HG03432 (cell line): ENCODE measurements at regions not wholly inside any gene's neighbourhood (a gene's known extent, or its start where the extent isn't known, plus 50 kb on each side); places are given as distances from the start of the nearest gene placed in this dataset.
"Not testable (repeated sequence)": the region's sequence is repeated elsewhere in the genome, so short reads cannot be mapped to it uniquely, and the experiment has no call there.

Experiments used
- ATAC-seq: cut with Tn5 transposase; IDR thresholded peaks from one replicate; pipeline ENCODE4 v1.9.1; 2021; ENCODE audit warnings: mild to moderate bottlenecking, moderate library complexity; ENCODE audit not compliant: unreplicated experiment

GRCh38 chr12:131634037-131634436, 76.9 kb upstream of the SFSWAP start:
- no peak for ATAC-seq

- not testable (repeated sequence) for ATAC-seq
Measured at GRCh38 chr12:131635012-131635411, 75.9 kb upstream of the SFSWAP start.

GRCh38 chr12:131635491-131636122, 75.3 kb upstream of the SFSWAP start:
- ATAC-seq: no peak

GRCh38 chr12:131636266-131636665, 74.6 kb upstream of the SFSWAP start:
- no peak for ATAC-seq

GRCh38 chr12:131636940-131637750, 73.7 kb upstream of the SFSWAP start:
- ATAC-seq: no peak

- no peak for ATAC-seq
Measured at GRCh38 chr12:131637986-131638385, 72.9 kb upstream of the SFSWAP start.

GRCh38 chr12:131639270-131639940, 71.5 kb upstream of the SFSWAP start:
- no peak for ATAC-seq

- no peak for ATAC-seq
Measured at GRCh38 chr12:131640525-131640924, 70.4 kb upstream of the SFSWAP start.

- ATAC-seq: no peak
Measured at GRCh38 chr12:131641315-131641714, 69.6 kb upstream of the SFSWAP start.

GRCh38 chr12:131642101-131642540, 68.8 kb upstream of the SFSWAP start:
- ATAC-seq: no peak

GRCh38 chr12:131642771-131643170, 68.1 kb upstream of the SFSWAP start:
- ATAC-seq: no peak

- ATAC-seq: no peak
Measured at GRCh38 chr12:131643631-131644452, 67.0 kb upstream of the SFSWAP start.

GRCh38 chr12:131644481-131644880, 66.4 kb upstream of the SFSWAP start:
- ATAC-seq: no peak

GRCh38 chr12:131644917-131645316, 66.0 kb upstream of the SFSWAP start:
- ATAC-seq: not testable (repeated sequence)

GRCh38 chr12:131645557-131645956, 65.3 kb upstream of the SFSWAP start:
- not testable (repeated sequence) for ATAC-seq

GRCh38 chr12:131646444-131646843, 64.4 kb upstream of the SFSWAP start:
- not testable (repeated sequence) for ATAC-seq

GRCh38 chr12:131647667-131648066, 63.2 kb upstream of the SFSWAP start:
- no peak for ATAC-seq

- not testable (repeated sequence) for ATAC-seq
Measured at GRCh38 chr12:131655469-131656174, 55.3 kb upstream of the SFSWAP start.

GRCh38 chr12:131656796-131657195, 54.1 kb upstream of the SFSWAP start:
- ATAC-seq: not testable (repeated sequence)

GRCh38 chr12:131658605-131659004, 52.3 kb upstream of the SFSWAP start:
- not testable (repeated sequence) for ATAC-seq
